Neural cell (in vitro differentiated cells): ENCODE measurements at regions not wholly inside any gene's neighbourhood (a gene's known extent, or its start where the extent isn't known, plus 50 kb on each side); places are given as distances from the start of the nearest gene placed in this dataset.

Source experiments
- H2AFZ ChIP-seq: fragments of 200-600, 300-800 bp; sonication (generic), shearing (Covaris generic); 2 replicates; pipeline ENCODE4 v1.6.0; 2014; ENCODE audit warnings: low read depth, mild to moderate bottlenecking, antibody characterized with exemption, low read length, moderate library complexity
- H3F3A ChIP-seq: fragments of 200-600 bp; shearing (Covaris generic); 2 replicates; pipeline ENCODE4 v1.6.1; 2016; ENCODE audit warnings: mild to moderate bottlenecking, moderate library complexity, mixed read lengths, antibody characterized with exemption, low read length; ENCODE audit not compliant: insufficient read depth, poor library complexity, severe bottlenecking
- H3K27ac ChIP-seq: fragments of 200-600, 300-800 bp; sonication (generic), shearing (Covaris generic); 2 replicates; pipeline ENCODE4 v1.5.1; 2014; ENCODE audit warnings: mild to moderate bottlenecking, low read length, moderate library complexity
- H3K27me3 ChIP-seq: fragments of 300-800, 200-600 bp; sonication (generic), shearing (Covaris generic); 2 replicates; pipeline ENCODE4 v1.6.0; 2014; ENCODE audit warnings: mild to moderate bottlenecking, low read depth, low read length, moderate library complexity; ENCODE audit not compliant: insufficient read depth
- H3K36me3 ChIP-seq: fragments of 300-800, 200-600 bp; sonication (generic), shearing (Covaris generic); 2 replicates; pipeline ENCODE4 v1.5.1; 2014; ENCODE audit warnings: mild to moderate bottlenecking, antibody characterized with exemption, low read length, moderate library complexity; ENCODE audit not compliant: insufficient read depth
- H3K4me2 ChIP-seq: fragments of 300-800, 200-600 bp; sonication (generic), shearing (Covaris generic); 2 replicates; pipeline ENCODE4 v1.6.0; 2014; ENCODE audit warnings: mild to moderate bottlenecking, low read length
- H3K4me3 ChIP-seq: fragments of 300-800, 200-600 bp; sonication (generic), shearing (Covaris generic); 2 replicates; pipeline ENCODE4 v1.5.1; 2014; ENCODE audit warnings: mild to moderate bottlenecking, low read length, moderate library complexity
- H3K79me2 ChIP-seq: fragments of 200-600 bp; shearing (Covaris generic); replicated peaks from 2 replicates; pipeline ENCODE4 v1.6.0; 2014; ENCODE audit warnings: mild to moderate bottlenecking, low read length, moderate library complexity; ENCODE audit not compliant: insufficient read depth
- H3K9ac ChIP-seq: fragments of 300-800, 200-600 bp; sonication (generic), shearing (Covaris generic); 2 replicates; pipeline ENCODE4 v1.6.1; 2016; ENCODE audit warnings: mild to moderate bottlenecking, low read length, mixed read lengths
- H3K9me2 ChIP-seq: fragments of 200-600 bp; shearing (Covaris generic); 2 replicates; pipeline ENCODE4 v1.6.1; 2016; ENCODE audit warnings: mild to moderate bottlenecking, low read length, mixed read lengths; ENCODE audit not compliant: insufficient read depth
- H3K9me3 ChIP-seq: fragments of 200-600, 300-800 bp; sonication (generic), shearing (Covaris generic); 2 replicates; pipeline ENCODE4 v1.6.1; 2016; ENCODE audit warnings: mild to moderate bottlenecking, mixed run types, low read length, moderate library complexity, mixed read lengths
- H4K20me1 ChIP-seq: fragments of 200-600 bp; shearing (Covaris generic); 2 replicates; pipeline ENCODE4 v1.6.1; 2016; ENCODE audit warnings: mild to moderate bottlenecking, mixed run types; ENCODE audit not compliant: insufficient read depth
- EP300 ChIP-seq: fragments of 450-650 bp; conservative IDR thresholded peaks from 2 replicates; pipeline ENCODE4 v1.6.1; 2014; ENCODE audit warnings: antibody characterized with exemption, mild to moderate bottlenecking, moderate library complexity; ENCODE audit not compliant: poor library complexity, severe bottlenecking
- EZH2 ChIP-seq: fragments of 200-600, 300-800 bp; shearing (Covaris generic), sonication (generic); IDR thresholded peaks from 2 replicates; pipeline ENCODE4 v1.6.1; 2014; ENCODE audit warnings: antibody characterized with exemption, low read length, borderline replicate concordance, mild to moderate bottlenecking; ENCODE audit not compliant: insufficient read depth, poor library complexity, severe bottlenecking
- MXI1 ChIP-seq: fragments of 450-650 bp; conservative IDR thresholded peaks from 2 replicates; pipeline ENCODE4 v1.6.1; 2014; ENCODE audit warnings: antibody characterized with exemption, mild to moderate bottlenecking; ENCODE audit not compliant: poor library complexity, severe bottlenecking
- POLR2AphosphoS5 ChIP-seq: IDR thresholded peaks from 2 replicates; pipeline ENCODE4 v1.6.1; 2012
- RAD21 ChIP-seq: fragments of 450-650 bp; conservative IDR thresholded peaks from 2 replicates; pipeline ENCODE4 v1.6.1; 2014; ENCODE audit warnings: antibody characterized with exemption, mild to moderate bottlenecking, moderate library complexity
- SMC3 ChIP-seq: fragments of 450-650 bp; conservative IDR thresholded peaks from 2 replicates; pipeline ENCODE4 v1.6.1; 2014; ENCODE audit warnings: antibody characterized with exemption, mild to moderate bottlenecking, moderate library complexity; ENCODE audit not compliant: poor library complexity
- TAF1 ChIP-seq: IDR thresholded peaks from 2 replicates; pipeline ENCODE4 v1.6.1; 2012; ENCODE audit warnings: low read depth
- TF ChIP-seq, protein P1 (sequence below): fragments of 450-650 bp; IDR thresholded peaks from 2 replicates; pipeline ENCODE4 v1.5.1; 2014; ENCODE audit warnings: antibody characterized with exemption, mild to moderate bottlenecking, moderate library complexity; ENCODE audit not compliant: poor library complexity, severe bottlenecking
- TF ChIP-seq, protein P2 (sequence below): IDR thresholded peaks from 2 replicates; pipeline ENCODE4 v1.6.1; 2012; ENCODE audit warnings: borderline replicate concordance

DNA sequence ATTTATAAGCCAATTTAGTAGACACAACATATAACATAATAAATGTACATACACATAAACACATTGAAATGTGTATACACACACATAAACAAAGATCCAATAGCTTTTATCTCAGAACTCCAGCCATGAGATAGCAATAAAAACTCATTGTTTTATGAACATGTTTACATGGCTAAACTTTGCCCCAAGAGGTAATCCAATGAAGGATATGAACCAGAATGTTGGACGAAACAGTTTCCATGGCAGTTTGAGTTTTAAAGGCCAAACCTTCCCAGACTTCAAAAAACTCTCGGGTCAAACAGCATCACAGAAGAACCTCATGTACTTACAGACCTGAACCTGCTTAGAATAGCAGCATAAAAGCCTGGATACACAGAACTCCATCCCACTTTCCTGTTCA, 97.2 kb upstream of the WDR75 start:
- TF ChIP-seq MXI1 (no peak), TAF1 (no peak), EP300 (no peak), RAD21 (no peak), EZH2 (no peak), SMC3 (no peak), POLR2AphosphoS5 (no peak)
- TF ChIP-seq, protein P1, sequence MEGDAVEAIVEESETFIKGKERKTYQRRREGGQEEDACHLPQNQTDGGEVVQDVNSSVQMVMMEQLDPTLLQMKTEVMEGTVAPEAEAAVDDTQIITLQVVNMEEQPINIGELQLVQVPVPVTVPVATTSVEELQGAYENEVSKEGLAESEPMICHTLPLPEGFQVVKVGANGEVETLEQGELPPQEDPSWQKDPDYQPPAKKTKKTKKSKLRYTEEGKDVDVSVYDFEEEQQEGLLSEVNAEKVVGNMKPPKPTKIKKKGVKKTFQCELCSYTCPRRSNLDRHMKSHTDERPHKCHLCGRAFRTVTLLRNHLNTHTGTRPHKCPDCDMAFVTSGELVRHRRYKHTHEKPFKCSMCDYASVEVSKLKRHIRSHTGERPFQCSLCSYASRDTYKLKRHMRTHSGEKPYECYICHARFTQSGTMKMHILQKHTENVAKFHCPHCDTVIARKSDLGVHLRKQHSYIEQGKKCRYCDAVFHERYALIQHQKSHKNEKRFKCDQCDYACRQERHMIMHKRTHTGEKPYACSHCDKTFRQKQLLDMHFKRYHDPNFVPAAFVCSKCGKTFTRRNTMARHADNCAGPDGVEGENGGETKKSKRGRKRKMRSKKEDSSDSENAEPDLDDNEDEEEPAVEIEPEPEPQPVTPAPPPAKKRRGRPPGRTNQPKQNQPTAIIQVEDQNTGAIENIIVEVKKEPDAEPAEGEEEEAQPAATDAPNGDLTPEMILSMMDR, result no peak
- TF ChIP-seq, protein P2, sequence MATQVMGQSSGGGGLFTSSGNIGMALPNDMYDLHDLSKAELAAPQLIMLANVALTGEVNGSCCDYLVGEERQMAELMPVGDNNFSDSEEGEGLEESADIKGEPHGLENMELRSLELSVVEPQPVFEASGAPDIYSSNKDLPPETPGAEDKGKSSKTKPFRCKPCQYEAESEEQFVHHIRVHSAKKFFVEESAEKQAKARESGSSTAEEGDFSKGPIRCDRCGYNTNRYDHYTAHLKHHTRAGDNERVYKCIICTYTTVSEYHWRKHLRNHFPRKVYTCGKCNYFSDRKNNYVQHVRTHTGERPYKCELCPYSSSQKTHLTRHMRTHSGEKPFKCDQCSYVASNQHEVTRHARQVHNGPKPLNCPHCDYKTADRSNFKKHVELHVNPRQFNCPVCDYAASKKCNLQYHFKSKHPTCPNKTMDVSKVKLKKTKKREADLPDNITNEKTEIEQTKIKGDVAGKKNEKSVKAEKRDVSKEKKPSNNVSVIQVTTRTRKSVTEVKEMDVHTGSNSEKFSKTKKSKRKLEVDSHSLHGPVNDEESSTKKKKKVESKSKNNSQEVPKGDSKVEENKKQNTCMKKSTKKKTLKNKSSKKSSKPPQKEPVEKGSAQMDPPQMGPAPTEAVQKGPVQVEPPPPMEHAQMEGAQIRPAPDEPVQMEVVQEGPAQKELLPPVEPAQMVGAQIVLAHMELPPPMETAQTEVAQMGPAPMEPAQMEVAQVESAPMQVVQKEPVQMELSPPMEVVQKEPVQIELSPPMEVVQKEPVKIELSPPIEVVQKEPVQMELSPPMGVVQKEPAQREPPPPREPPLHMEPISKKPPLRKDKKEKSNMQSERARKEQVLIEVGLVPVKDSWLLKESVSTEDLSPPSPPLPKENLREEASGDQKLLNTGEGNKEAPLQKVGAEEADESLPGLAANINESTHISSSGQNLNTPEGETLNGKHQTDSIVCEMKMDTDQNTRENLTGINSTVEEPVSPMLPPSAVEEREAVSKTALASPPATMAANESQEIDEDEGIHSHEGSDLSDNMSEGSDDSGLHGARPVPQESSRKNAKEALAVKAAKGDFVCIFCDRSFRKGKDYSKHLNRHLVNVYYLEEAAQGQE, result no peak
- no peaks in the 10 kb centered on the region for H3K27me3 ChIP-seq
- H3K9me3 ChIP-seq, result no peaks in the 10 kb centered on the region

DNA sequence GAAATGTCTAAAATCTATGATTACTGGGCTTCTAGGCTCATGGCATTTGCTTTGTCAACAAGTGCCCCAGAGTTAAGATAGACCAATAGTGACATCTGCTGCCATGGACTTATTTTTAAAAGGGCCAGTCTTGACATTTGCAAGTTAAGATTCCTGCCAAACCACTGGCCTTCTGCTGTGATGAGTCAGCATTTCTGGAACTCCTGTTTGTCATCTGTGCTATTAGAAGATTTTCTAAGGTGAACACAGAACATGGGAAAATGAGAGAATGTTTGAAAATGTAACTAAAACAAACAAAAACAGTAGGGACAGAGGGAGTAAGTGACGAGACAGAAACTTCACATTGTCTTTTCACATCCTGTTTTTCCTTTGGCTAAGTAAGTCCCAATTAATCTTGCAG, 93.7 kb upstream of the WDR75 start:
- H3K27ac ChIP-seq, result no peak overlapping the region
- no peaks in the 10 kb centered on the region for H3K27me3 ChIP-seq
- no peaks in the 10 kb centered on the region for H3K36me3 ChIP-seq
- no peaks in the 10 kb centered on the region for H3F3A ChIP-seq
- H3K9me2 ChIP-seq, result no peaks in the 10 kb centered on the region
- TF ChIP-seq, protein P1, result no peak
- no peak for TF ChIP-seq SMC3
- TF ChIP-seq EP300, result no peak
- no peak for TF ChIP-seq POLR2AphosphoS5
- TF ChIP-seq, protein P2, result no peak
- TF ChIP-seq TAF1, result no peak
- TF ChIP-seq EZH2, result no peak
- TF ChIP-seq RAD21, result no peak
- TF ChIP-seq MXI1, result no peak
- H2AFZ ChIP-seq, result no peak overlapping the region
- no peak overlapping the region for H3K4me3 ChIP-seq
- H3K79me2 ChIP-seq, result no peaks in the 10 kb centered on the region
- no peak overlapping the region for H3K9ac ChIP-seq
- no peak overlapping the region for H3K4me2 ChIP-seq
- H4K20me1 ChIP-seq, result no peaks in the 10 kb centered on the region
- H3K9me3 ChIP-seq, result no peaks in the 10 kb centered on the region

More for the DNA sequence above, 97.2 kb upstream of the WDR75 start:
- no peaks in the 10 kb centered on the region for H3F3A ChIP-seq
- no peak overlapping the region for H3K4me2 ChIP-seq
- H3K27ac ChIP-seq, result no peak overlapping the region
- H2AFZ ChIP-seq, result no peak overlapping the region
- no peak overlapping the region for H3K4me3 ChIP-seq
- no peaks in the 10 kb centered on the region for H3K9me2 ChIP-seq
- H4K20me1 ChIP-seq, result no peaks in the 10 kb centered on the region
- H3K36me3 ChIP-seq, result no peaks in the 10 kb centered on the region
- H3K79me2 ChIP-seq, result no peaks in the 10 kb centered on the region
- H3K9ac ChIP-seq, result no peak overlapping the region
